Dermis blood vessel endothelial cell (primary cell): ENCODE measurements at regions not wholly inside any gene's neighbourhood (a gene's known extent, or its start where the extent isn't known, plus 50 kb on each side); places are given as distances from the start of the nearest gene placed in this dataset.

ENCODE experiments used
- DNase-seq: peaks from one replicate; pipeline ENCODE4 v3.0.0; 2010

GRCh38 chr1:221072214-221072613, 193.0 kb downstream of the HLX start:
- no peak for DNase-seq

GRCh38 chr1:221074332-221074731, 195.1 kb downstream of the HLX start:
- DNase-seq = peak; percentile 24

GRCh38 chr1:221075911-221076310, 196.7 kb downstream of the HLX start:
- no peak for DNase-seq

GRCh38 chr1:221076391-221076811, 197.2 kb downstream of the HLX start:
- DNase-seq = no peak

GRCh38 chr1:221078260-221078965, 199.2 kb downstream of the HLX start:
- no peak for DNase-seq

GRCh38 chr1:221083902-221084301, 204.7 kb downstream of the HLX start:
- DNase-seq = no peak

GRCh38 chr1:221084681-221085080, 205.4 kb downstream of the HLX start:
- DNase-seq = no peak

- no peak for DNase-seq
Observed at GRCh38 chr1:221085701-221086375, 206.6 kb downstream of the HLX start.

GRCh38 chr1:221087919-221088318, 208.7 kb downstream of the HLX start:
- no peak for DNase-seq

- peak; percentile 22 for DNase-seq
Observed at GRCh38 chr1:221089273-221089672, 210.0 kb downstream of the HLX start.

- DNase-seq = no peak
Observed at GRCh38 chr1:221089803-221090202, 210.6 kb downstream of the HLX start.

GRCh38 chr1:221093903-221094791, 214.9 kb downstream of the HLX start:
- DNase-seq = no peak

- DNase-seq = no peak
Observed at GRCh38 chr1:221097479-221098281, 218.4 kb downstream of the HLX start.

GRCh38 chr1:221098471-221099405, 219.5 kb downstream of the HLX start:
- peak; percentile 34 for DNase-seq

GRCh38 chr1:221099747-221100595, 220.7 kb downstream of the HLX start:
- no peak for DNase-seq

- DNase-seq = peak; percentile 61
Observed at GRCh38 chr1:221100611-221101010, 221.4 kb downstream of the HLX start.

- DNase-seq = no peak
Observed at GRCh38 chr1:221101807-221102605, 222.8 kb downstream of the HLX start.

- DNase-seq = no peak
Observed at GRCh38 chr1:221104596-221104995, 225.4 kb downstream of the HLX start.

- DNase-seq = no peak
Observed at GRCh38 chr1:221105578-221105977, 226.3 kb downstream of the HLX start.
